Astrocyte of the cerebellum (primary cell): ENCODE measurements at regions not wholly inside any gene's neighbourhood (a gene's known extent, or its start where the extent isn't known, plus 50 kb on each side); places are given as distances from the start of the nearest gene placed in this dataset.

ENCODE experiments used
- DNase-seq: peaks from one replicate; pipeline ENCODE4 v3.0.0-alpha.2; 2011; ENCODE audit warnings: low read depth
- H3K4me3 ChIP-seq: 2 replicates; pipeline ENCODE4 v1.5.1; 2011; ENCODE audit warnings: mild to moderate bottlenecking, low read depth, low read length, moderate library complexity
- CTCF ChIP-seq: IDR thresholded peaks from 2 replicates; pipeline ENCODE4 v1.5.1; 2012; ENCODE audit warnings: low read length, low read depth, moderate library complexity, mild to moderate bottlenecking; ENCODE audit errors: missing control alignments
- in situ Hi-C: cut with HindIII; loops from 2 replicates; pipeline ENCODE4 v1.10.0; 2017; ENCODE audit warnings: low sequenced_read_pairs

DNA sequence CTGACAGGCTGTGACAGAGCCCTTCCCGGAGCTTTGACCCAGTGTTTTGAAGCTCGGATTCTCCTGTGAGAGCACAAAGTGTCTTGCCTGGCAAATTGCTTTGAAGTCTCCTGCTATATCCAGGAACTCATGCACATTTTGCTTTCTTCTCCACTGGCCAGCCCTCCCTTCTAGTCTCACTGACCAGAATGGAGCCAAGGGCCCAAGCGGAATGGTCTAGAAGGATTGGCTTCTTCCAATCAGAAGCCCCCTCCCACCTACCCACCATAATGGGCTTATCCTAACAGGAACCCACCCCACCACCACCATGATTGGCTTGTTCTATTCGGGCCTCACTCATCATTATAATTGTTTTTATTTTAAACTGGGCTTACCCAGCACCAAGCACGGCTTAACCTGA lies 130.1 kb downstream of the PXDC1 start:
- no peak overlapping the region for H3K4me3 ChIP-seq
- in situ Hi-C loops = no loop called here
- no peak for TF ChIP-seq CTCF
- DNase-seq = no peak

DNA sequence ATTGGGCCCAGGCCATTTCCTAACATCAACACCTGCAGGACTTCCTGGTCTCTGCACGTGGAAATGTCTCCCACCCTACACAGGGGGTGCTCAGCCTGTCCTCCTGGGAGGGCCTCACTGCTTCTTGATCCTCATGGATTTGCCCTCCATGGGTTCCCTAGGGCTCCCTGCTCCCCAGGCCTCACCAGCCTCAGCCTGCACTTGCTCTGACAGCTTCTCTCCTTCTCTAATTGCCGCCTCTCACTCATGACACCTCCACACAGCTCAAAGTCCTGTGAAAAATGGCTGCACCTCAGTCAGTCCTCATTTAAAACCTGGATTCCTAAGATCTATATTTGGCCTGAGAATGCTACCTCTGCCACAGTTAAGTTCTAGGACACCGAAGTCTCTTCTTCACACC lies 130.6 kb downstream of the PXDC1 start:
- in situ Hi-C loops = no loop called here
- no peak for TF ChIP-seq CTCF
- DNase-seq = no peak
- H3K4me3 ChIP-seq = no peak overlapping the region

- TF ChIP-seq CTCF = no peak
These were observed 131.1 kb downstream of the PXDC1 start for GRCh38 chr6:3620389-3620788.

DNA sequence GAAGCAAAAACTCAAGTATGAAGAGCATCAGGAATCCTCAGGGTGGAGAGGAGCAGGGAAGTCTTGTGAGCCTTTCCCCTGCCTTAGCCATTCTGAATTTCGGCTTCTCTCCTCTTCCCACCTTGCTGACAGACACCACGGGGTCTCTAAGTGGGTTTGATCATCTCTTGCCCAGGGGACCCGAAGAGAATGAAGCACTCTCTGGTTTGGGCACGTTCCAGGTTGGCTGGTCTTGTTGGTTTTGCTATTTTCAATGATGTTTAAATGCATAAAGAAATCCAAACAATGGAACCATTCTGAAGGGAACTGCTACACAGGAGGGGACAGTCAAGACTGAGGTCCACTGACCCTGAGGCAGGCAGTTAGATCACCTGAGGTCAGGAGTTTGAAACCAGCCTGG lies 131.7 kb downstream of the PXDC1 start:
- in situ Hi-C loops = no loop called here
- no peak for DNase-seq
- TF ChIP-seq CTCF = no peak

More at GRCh38 chr6:3620389-3620788, 131.1 kb downstream of the PXDC1 start:
- H3K4me3 ChIP-seq = no peak overlapping the region
- DNase-seq = no peak
- in situ Hi-C loops = no loop called here

DNA sequence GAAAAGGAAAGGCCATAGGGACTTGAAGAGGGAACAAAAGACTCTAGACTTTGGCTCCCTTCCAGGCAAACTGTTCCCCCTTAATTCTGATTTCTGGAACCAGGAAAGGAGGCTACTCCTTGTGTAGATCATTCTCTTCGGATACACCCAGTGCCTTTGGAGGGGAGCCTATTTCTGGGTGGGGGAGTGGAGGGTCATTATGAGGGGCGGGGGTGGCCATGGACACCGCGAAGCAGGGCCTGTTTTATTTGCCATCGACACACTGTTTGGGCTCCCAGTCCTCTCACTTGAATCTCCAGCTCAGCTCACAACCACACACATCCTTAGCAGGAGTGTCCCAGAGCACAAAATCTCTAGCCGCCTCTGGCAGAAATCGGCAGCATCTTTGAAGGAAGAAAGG lies 132.3 kb downstream of the PXDC1 start:
- DNase-seq = no peak
- in situ Hi-C loops = no loop called here
- no peak for TF ChIP-seq CTCF
- H3K4me3 ChIP-seq = no peak overlapping the region

More for the DNA sequence above, 131.7 kb downstream of the PXDC1 start:
- H3K4me3 ChIP-seq = no peak overlapping the region

DNA sequence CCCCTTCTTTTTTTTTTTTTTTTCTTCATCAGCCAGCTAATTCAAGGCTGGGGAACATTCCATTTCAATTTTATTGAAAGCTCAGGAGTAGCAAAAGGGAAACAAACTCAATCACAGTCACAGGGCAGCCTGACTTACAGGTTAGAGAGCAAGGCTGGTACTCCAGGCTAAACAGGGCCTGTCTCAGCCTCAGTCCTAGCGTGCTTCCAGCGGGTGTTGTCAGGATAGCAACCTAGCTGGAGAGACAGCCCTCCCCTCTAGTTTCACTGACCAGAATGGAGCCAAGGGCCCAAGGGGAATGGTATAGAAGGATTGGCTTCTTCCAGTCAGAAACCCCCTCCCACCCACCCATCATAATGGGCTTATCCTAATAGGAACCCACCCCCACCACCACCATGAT lies 132.9 kb downstream of the PXDC1 start:
- DNase-seq = no peak
- in situ Hi-C loops = no loop called here
- TF ChIP-seq CTCF = no peak
- H3K4me3 ChIP-seq = no peak overlapping the region
